Smooth muscle cell (in vitro differentiated cells): ENCODE measurements at regions not wholly inside any gene's neighbourhood (a gene's known extent, or its start where the extent isn't known, plus 50 kb on each side); places are given as distances from the start of the nearest gene placed in this dataset.
A peak's percentile ranks its signal among the peaks of the same experiment; 100 is the strongest.

Source experiments
- DNase-seq: peaks from one replicate; lab custom pipeline; 2025; ENCODE audit not compliant: unreplicated experiment; lab: John Stamatoyannopoulos, UW
- H2AFZ ChIP-seq: fragments of 200-600 bp; sonication (generic); 2 replicates; pipeline ENCODE4 v1.6.0; 2016; ENCODE audit warnings: antibody characterized with exemption, low read depth, mild to moderate bottlenecking
- H3F3A ChIP-seq: fragments of 200-600 bp; sonication (generic); 2 replicates; pipeline ENCODE4 v1.6.0; 2017; ENCODE audit warnings: antibody characterized with exemption, low read depth
- H3K27ac ChIP-seq: fragments of 200-600 bp; sonication (generic); 2 replicates; pipeline ENCODE4 v1.5.1; 2016; ENCODE audit warnings: low read depth, mild to moderate bottlenecking
- H3K27me3 ChIP-seq: fragments of 200-600 bp; sonication (generic); 2 replicates; pipeline ENCODE4 v1.6.1; 2016; ENCODE audit warnings: low read depth, mild to moderate bottlenecking
- H3K36me3 ChIP-seq: fragments of 200-600 bp; sonication (generic); 2 replicates; pipeline ENCODE4 v1.5.1; 2016; ENCODE audit warnings: low read depth
- H3K4me1 ChIP-seq: fragments of 200-600 bp; sonication (generic); 2 replicates; pipeline ENCODE4 v1.5.1; 2016; ENCODE audit warnings: low read depth
- H3K4me2 ChIP-seq: fragments of 200-600 bp; sonication (generic); 2 replicates; pipeline ENCODE4 v1.6.0; 2016; ENCODE audit warnings: mild to moderate bottlenecking
- H3K4me3 ChIP-seq: fragments of 200-600 bp; sonication (generic); 2 replicates; pipeline ENCODE4 v1.5.1; 2016; ENCODE audit warnings: mild to moderate bottlenecking
- H3K79me2 ChIP-seq: fragments of 200-600 bp; sonication (generic); 2 replicates; pipeline ENCODE4 v1.6.0; 2016; ENCODE audit warnings: low read depth, mild to moderate bottlenecking
- H3K9ac ChIP-seq: fragments of 200-600 bp; sonication (generic); 2 replicates; pipeline ENCODE4 v1.6.0; 2016; ENCODE audit warnings: low read depth
- H3K9me3 ChIP-seq: fragments of 200-600 bp; sonication (generic); replicated peaks from 2 replicates; pipeline ENCODE4 v1.5.1; 2016; ENCODE audit warnings: low read depth
- H4K20me1 ChIP-seq: fragments of 200-600 bp; sonication (generic); 2 replicates; pipeline ENCODE4 v1.6.0; 2016; ENCODE audit warnings: low read depth
- CTCF ChIP-seq: fragments of 200-600 bp; sonication (generic); IDR thresholded peaks from 2 replicates; pipeline ENCODE4 v1.5.1; 2017; ENCODE audit warnings: borderline replicate concordance, mild to moderate bottlenecking, antibody characterized with exemption; ENCODE audit not compliant: insufficient read depth, poor library complexity, severe bottlenecking
- WGBS: methylation state at CpG from one replicate; pipeline ENCODE4 v1.1.7; 2016; ENCODE audit warnings: low lambda C conversion rate; 5-methylcytosine and 5-hydroxymethylcytosine counted together

- Histone ChIP-seq H2AFZ (no peak overlapping the region), H3F3A (peaks cover 4% of the 10 kb centered on the region), H3K27ac (peak overlapping the region; percentile 55), H3K27me3 (no peaks in the 10 kb centered on the region), H3K36me3 (no peaks in the 10 kb centered on the region), H3K9ac (no peak overlapping the region), H3K4me3 (no peak overlapping the region), H3K79me2 (no peaks in the 10 kb centered on the region), H3K4me1 (peaks cover 18% of the 10 kb centered on the region), H3K4me2 (no peak overlapping the region), H4K20me1 (no peaks in the 10 kb centered on the region), H3K9me3 (no peaks in the 10 kb centered on the region)
- TF ChIP-seq CTCF = no peak
- DNase-seq = no peak
- WGBS = 91% methylated on average over 5 of the region's 5 CpGs
Measured at GRCh38 chr2:145029081-145029480, 509.2 kb upstream of the ZEB2 start.

- WGBS = 40% methylated on average over 8 of the region's 8 CpGs
- no peak for DNase-seq
- peaks cover 18% of the 10 kb centered on the region for H3K4me1 ChIP-seq
- no peak overlapping the region for H3K4me3 ChIP-seq
- TF ChIP-seq CTCF = no peak
- no peaks in the 10 kb centered on the region for H3K9me3 ChIP-seq
- H3K27ac ChIP-seq = peak overlapping the region; percentile 55
- peak overlapping the region; percentile 15 for H2AFZ ChIP-seq
- peak overlapping the region; percentile 65 for H3K4me2 ChIP-seq
- no peaks in the 10 kb centered on the region for H3K36me3 ChIP-seq
- H3K27me3 ChIP-seq = no peaks in the 10 kb centered on the region
- no peaks in the 10 kb centered on the region for H3K79me2 ChIP-seq
- H4K20me1 ChIP-seq = no peaks in the 10 kb centered on the region
- peaks cover 4% of the 10 kb centered on the region for H3F3A ChIP-seq
- H3K9ac ChIP-seq = no peak overlapping the region
Measured at GRCh38 chr2:145028101-145028920, 508.4 kb upstream of the ZEB2 start.

- Histone ChIP-seq H3K27ac (peak overlapping the region; percentile 25), H3F3A (peaks cover 4% of the 10 kb centered on the region), H2AFZ (peak overlapping the region; percentile 82), H3K9ac (no peak overlapping the region), H3K79me2 (no peaks in the 10 kb centered on the region), H3K36me3 (no peaks in the 10 kb centered on the region), H3K9me3 (no peaks in the 10 kb centered on the region), H3K4me2 (peak overlapping the region; percentile 65), H3K4me3 (no peak overlapping the region), H4K20me1 (no peaks in the 10 kb centered on the region), H3K4me1 (peaks cover 29% of the 10 kb centered on the region), H3K27me3 (no peaks in the 10 kb centered on the region)
- no peak for TF ChIP-seq CTCF
- WGBS = 71% methylated on average over 13 of the region's 13 CpGs
- DNase-seq = no peak
Measured at GRCh38 chr2:145026456-145027455, 506.8 kb upstream of the ZEB2 start.
